ENCODE measurements at regions not wholly inside any gene's neighbourhood (a gene's known extent, or its start where the extent isn't known, plus 50 kb on each side); places are given as distances from the start of the nearest gene placed in this dataset.

GRCh38 chr12:70106347-70106746 is 136.9 kb upstream of the CNOT2 start:
- Histone ChIP-seq H3K9me2 (no peaks in the 10 kb centered on the region), H4K20me1 (ENCODE audit: insufficient read depth) (no peaks in the 10 kb centered on the region), H3K27me3 (ENCODE audit: insufficient read depth) (no peaks in the 10 kb centered on the region), H3K27ac (ENCODE audit: low read depth in 2 of 2, low read length in 1 of 2) (no peak overlapping the region), H3K9me3 (no peaks in the 10 kb centered on the region), H3K4me1 (ENCODE audit: control insufficient read depth in 1 of 2, insufficient read depth in 2 of 2, low read depth in 1 of 2, low read length in 1 of 2) (no peaks in the 10 kb centered on the region), H3K4me3 (ENCODE audit: low read depth in 2 of 2, low read length in 1 of 2) (no peak overlapping the region), H3K4me2 (no peak overlapping the region), H3K9ac (no peak overlapping the region), H2AFZ (ENCODE audit: low read depth) (no peak overlapping the region), H3K79me2 (ENCODE audit: insufficient read depth) (no peaks in the 10 kb centered on the region), H3F3A (replicated peaks; ENCODE audit: insufficient read depth) (no peaks in the 10 kb centered on the region), H3K36me3 (replicated peaks in 1 of 2; ENCODE audit: control insufficient read depth in 1 of 2, insufficient read depth in 2 of 2, low read length in 1 of 2) (no peaks in the 10 kb centered on the region)
- 10% methylated on average over 1 of the region's 1 CpG for WGBS (ENCODE audit: low lambda C conversion rate)
- no peak for DNase-seq
- ChIA-PET POLR2A (no interaction called here), CTCF (interaction anchor here (1.5 kb wide), 1 partner anchor 227 kb away, joined by 4 read pairs; no protein-coding TSS in a partner anchor)
- no peak for TF ChIP-seq MXI1 (IDR thresholded peaks at IDR 0.05; ENCODE audit: low read depth, low read length)
- TF ChIP-seq EP300 (IDR thresholded peaks at IDR 0.05; ENCODE audit: borderline replicate concordance in 1 of 2, low read depth in 1 of 2, low read length in 1 of 2), result no peak

GRCh38 chr12:70110085-70110484 is 133.1 kb upstream of the CNOT2 start:
- Histone ChIP-seq H3K36me3 (replicated peaks in 1 of 2; ENCODE audit: control insufficient read depth in 1 of 2, insufficient read depth in 2 of 2, low read length in 1 of 2) (no peaks in the 10 kb centered on the region), H3K27me3 (ENCODE audit: insufficient read depth) (no peaks in the 10 kb centered on the region), H3K27ac (ENCODE audit: low read depth in 2 of 2, low read length in 1 of 2) (no peak overlapping the region), H3K9me2 (no peaks in the 10 kb centered on the region), H2AFZ (ENCODE audit: low read depth) (no peak overlapping the region), H4K20me1 (ENCODE audit: insufficient read depth) (no peaks in the 10 kb centered on the region), H3K4me2 (no peak overlapping the region), H3F3A (replicated peaks; ENCODE audit: insufficient read depth) (no peaks in the 10 kb centered on the region), H3K9me3 (no peaks in the 10 kb centered on the region), H3K9ac (no peak overlapping the region), H3K79me2 (ENCODE audit: insufficient read depth) (no peaks in the 10 kb centered on the region), H3K4me1 (ENCODE audit: control insufficient read depth in 1 of 2, insufficient read depth in 2 of 2, low read depth in 1 of 2, low read length in 1 of 2) (no peaks in the 10 kb centered on the region), H3K4me3 (ENCODE audit: low read depth in 2 of 2, low read length in 1 of 2) (no peak overlapping the region)
- CTCF ChIA-PET, result no interaction called here
- TF ChIP-seq GATA2 (CRISPR knock-in tag; IDR thresholded peaks at IDR 0.05), result no peak
- TF ChIP-seq GABPA (IDR thresholded peaks at IDR 0.05; ENCODE audit: low read depth), result no peak
- TF ChIP-seq JUND (IDR thresholded peaks at IDR 0.05), result no peak
- no peak for TF ChIP-seq EZH2phosphoT487 (IDR thresholded peaks at IDR 0.05; ENCODE audit: borderline replicate concordance, low read depth)
- TF ChIP-seq POLR2AphosphoS5 (IDR thresholded peaks at IDR 0.05; ENCODE audit: low read depth, low read length), result no peak
- no peak for TF ChIP-seq RAD21 (IDR thresholded peaks at IDR 0.05; ENCODE audit: low read length)
- POLR2A ChIA-PET, result no interaction called here
- 27% methylated on average over 1 of the region's 1 CpG for WGBS (ENCODE audit: low lambda C conversion rate)
- no peak for DNase-seq

- H3K9me2 ChIP-seq, result no peaks in the 10 kb centered on the region
- H3K4me1 ChIP-seq (ENCODE audit: control insufficient read depth in 1 of 2, insufficient read depth in 2 of 2, low read depth in 1 of 2, low read length in 1 of 2), result peaks cover 0 to 6% of the 10 kb centered on the region in 2 experiments; a peak in 2 of 4 replicates
- DNase-seq, result no peak
- no peak overlapping the region for H3K9ac ChIP-seq
- no peak overlapping the region for H2AFZ ChIP-seq (ENCODE audit: low read depth)
- H3K27me3 ChIP-seq (ENCODE audit: insufficient read depth), result no peaks in the 10 kb centered on the region
- H3K4me3 ChIP-seq (ENCODE audit: low read depth in 2 of 2, low read length in 1 of 2), result no peak overlapping the region
- H3K36me3 ChIP-seq (replicated peaks in 1 of 2; ENCODE audit: control insufficient read depth in 1 of 2, insufficient read depth in 2 of 2, low read length in 1 of 2), result no peaks in the 10 kb centered on the region
- no peaks in the 10 kb centered on the region for H4K20me1 ChIP-seq (ENCODE audit: insufficient read depth)
- H3K79me2 ChIP-seq (ENCODE audit: insufficient read depth), result no peaks in the 10 kb centered on the region
- ChIA-PET CTCF (no interaction called here), POLR2A (no interaction called here)
- no peak overlapping the region for H3K4me2 ChIP-seq
- H3K27ac ChIP-seq (ENCODE audit: low read depth in 2 of 2, low read length in 1 of 2), result no peak overlapping the region
- H3K9me3 ChIP-seq, result no peaks in the 10 kb centered on the region
- no peaks in the 10 kb centered on the region for H3F3A ChIP-seq (replicated peaks; ENCODE audit: insufficient read depth)
- TF ChIP-seq EP300 (IDR thresholded peaks at IDR 0.05; ENCODE audit: borderline replicate concordance in 1 of 2, low read depth in 1 of 2, low read length in 1 of 2), result no peak
- no peak for TF ChIP-seq FOXJ3 (CRISPR knock-in tag; IDR thresholded peaks at IDR 0.05)
- no peak for TF ChIP-seq JUND (IDR thresholded peaks at IDR 0.05)
- TF ChIP-seq CHD2 (IDR thresholded peaks at IDR 0.05; ENCODE audit: low read length, partially characterized antibody), result no peak
- TF ChIP-seq RXRA (IDR thresholded peaks at IDR 0.05; ENCODE audit: borderline replicate concordance, low read depth), result no peak
- TF ChIP-seq, protein P1, sequence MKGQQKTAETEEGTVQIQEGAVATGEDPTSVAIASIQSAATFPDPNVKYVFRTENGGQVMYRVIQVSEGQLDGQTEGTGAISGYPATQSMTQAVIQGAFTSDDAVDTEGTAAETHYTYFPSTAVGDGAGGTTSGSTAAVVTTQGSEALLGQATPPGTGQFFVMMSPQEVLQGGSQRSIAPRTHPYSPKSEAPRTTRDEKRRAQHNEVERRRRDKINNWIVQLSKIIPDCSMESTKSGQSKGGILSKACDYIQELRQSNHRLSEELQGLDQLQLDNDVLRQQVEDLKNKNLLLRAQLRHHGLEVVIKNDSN (IDR thresholded peaks at IDR 0.05; ENCODE audit: borderline replicate concordance, low read depth), result no peak
- no peak for TF ChIP-seq MXI1 (IDR thresholded peaks at IDR 0.05; ENCODE audit: low read depth, low read length)
- TF ChIP-seq, protein P2, sequence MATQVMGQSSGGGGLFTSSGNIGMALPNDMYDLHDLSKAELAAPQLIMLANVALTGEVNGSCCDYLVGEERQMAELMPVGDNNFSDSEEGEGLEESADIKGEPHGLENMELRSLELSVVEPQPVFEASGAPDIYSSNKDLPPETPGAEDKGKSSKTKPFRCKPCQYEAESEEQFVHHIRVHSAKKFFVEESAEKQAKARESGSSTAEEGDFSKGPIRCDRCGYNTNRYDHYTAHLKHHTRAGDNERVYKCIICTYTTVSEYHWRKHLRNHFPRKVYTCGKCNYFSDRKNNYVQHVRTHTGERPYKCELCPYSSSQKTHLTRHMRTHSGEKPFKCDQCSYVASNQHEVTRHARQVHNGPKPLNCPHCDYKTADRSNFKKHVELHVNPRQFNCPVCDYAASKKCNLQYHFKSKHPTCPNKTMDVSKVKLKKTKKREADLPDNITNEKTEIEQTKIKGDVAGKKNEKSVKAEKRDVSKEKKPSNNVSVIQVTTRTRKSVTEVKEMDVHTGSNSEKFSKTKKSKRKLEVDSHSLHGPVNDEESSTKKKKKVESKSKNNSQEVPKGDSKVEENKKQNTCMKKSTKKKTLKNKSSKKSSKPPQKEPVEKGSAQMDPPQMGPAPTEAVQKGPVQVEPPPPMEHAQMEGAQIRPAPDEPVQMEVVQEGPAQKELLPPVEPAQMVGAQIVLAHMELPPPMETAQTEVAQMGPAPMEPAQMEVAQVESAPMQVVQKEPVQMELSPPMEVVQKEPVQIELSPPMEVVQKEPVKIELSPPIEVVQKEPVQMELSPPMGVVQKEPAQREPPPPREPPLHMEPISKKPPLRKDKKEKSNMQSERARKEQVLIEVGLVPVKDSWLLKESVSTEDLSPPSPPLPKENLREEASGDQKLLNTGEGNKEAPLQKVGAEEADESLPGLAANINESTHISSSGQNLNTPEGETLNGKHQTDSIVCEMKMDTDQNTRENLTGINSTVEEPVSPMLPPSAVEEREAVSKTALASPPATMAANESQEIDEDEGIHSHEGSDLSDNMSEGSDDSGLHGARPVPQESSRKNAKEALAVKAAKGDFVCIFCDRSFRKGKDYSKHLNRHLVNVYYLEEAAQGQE (IDR thresholded peaks at IDR 0.05; ENCODE audit: low read depth, low read length), result no peak
- no peak for TF ChIP-seq POLR2AphosphoS5 (IDR thresholded peaks at IDR 0.05; ENCODE audit: low read depth, low read length)
- TF ChIP-seq EZH2phosphoT487 (IDR thresholded peaks at IDR 0.05; ENCODE audit: borderline replicate concordance, low read depth), result no peak
- no peak for TF ChIP-seq ZBTB33 (IDR thresholded peaks at IDR 0.05; ENCODE audit: borderline replicate concordance, low read depth)
- TF ChIP-seq ELF1 (IDR thresholded peaks at IDR 0.05), result no peak
- TF ChIP-seq GABPA (IDR thresholded peaks at IDR 0.05; ENCODE audit: low read depth), result no peak
- TF ChIP-seq SMC3 (IDR thresholded peaks at IDR 0.05; ENCODE audit: low read depth, low read length), result no peak
- no peak for TF ChIP-seq RAD21 (IDR thresholded peaks at IDR 0.05; ENCODE audit: low read length)
Observed at GRCh38 chr12:70117670-70118069, 125.6 kb upstream of the CNOT2 start.
